ENCODE measurements at regions not wholly inside any gene's neighbourhood (a gene's known extent, or its start where the extent isn't known, plus 50 kb on each side); places are given as distances from the start of the nearest gene placed in this dataset.

- no peak overlapping the region for H3K4me3 ChIP-seq
- intact Hi-C loops (cut with DNase I) = no loop called here
These were observed 499.7 kb downstream of the COG6 start for GRCh38 chr13:40155201-40155600.

DNA sequence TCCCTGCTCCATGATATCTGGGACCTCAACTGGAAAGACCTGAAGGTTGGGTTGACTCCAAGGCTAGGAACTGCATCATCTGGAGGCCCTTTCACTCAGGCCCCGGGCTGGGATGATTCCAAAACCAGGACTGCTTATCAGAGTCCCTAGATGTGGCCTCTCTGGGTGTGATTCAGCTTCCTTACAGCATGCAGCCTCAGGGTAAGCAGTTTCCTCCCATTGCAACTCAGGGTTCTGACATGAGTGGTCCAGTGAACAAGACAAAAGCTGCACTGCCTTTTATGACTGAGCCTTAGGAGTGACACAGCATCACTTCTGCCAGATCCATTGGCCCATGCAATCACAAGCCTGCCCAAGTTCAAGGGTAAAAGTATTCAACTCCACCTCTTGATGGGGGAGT lies 502.8 kb downstream of the COG6 start:
- no peak overlapping the region for H3K27ac ChIP-seq
- no peak for DNase-seq
- no peaks in the 10 kb centered on the region for H3K27me3 ChIP-seq
- H3K9me3 ChIP-seq = no peaks in the 10 kb centered on the region
- intact Hi-C loops (cut with DNase I) = no loop called here
- H3K4me3 ChIP-seq = no peak overlapping the region
- TF ChIP-seq CTCF (IDR thresholded peaks at IDR 0.05) = no peak
- no peaks in the 10 kb centered on the region for H3K4me1 ChIP-seq
- H3K36me3 ChIP-seq = no peaks in the 10 kb centered on the region
- no peak overlapping the region for H3K9ac ChIP-seq (ENCODE audit: low read depth in 2 of 2, low read length in 2 of 2)

More at GRCh38 chr13:40155201-40155600, 499.7 kb downstream of the COG6 start:
- no peaks in the 10 kb centered on the region for H3K36me3 ChIP-seq
- H3K27ac ChIP-seq = no peak overlapping the region
- no peak for TF ChIP-seq CTCF (IDR thresholded peaks at IDR 0.05)
- H3K9ac ChIP-seq (ENCODE audit: low read depth in 2 of 2, low read length in 2 of 2) = no peak overlapping the region
- no peaks in the 10 kb centered on the region for H3K9me3 ChIP-seq
- H3K4me1 ChIP-seq = no peaks in the 10 kb centered on the region
- H3K27me3 ChIP-seq = no peaks in the 10 kb centered on the region
- no peak for DNase-seq

DNA sequence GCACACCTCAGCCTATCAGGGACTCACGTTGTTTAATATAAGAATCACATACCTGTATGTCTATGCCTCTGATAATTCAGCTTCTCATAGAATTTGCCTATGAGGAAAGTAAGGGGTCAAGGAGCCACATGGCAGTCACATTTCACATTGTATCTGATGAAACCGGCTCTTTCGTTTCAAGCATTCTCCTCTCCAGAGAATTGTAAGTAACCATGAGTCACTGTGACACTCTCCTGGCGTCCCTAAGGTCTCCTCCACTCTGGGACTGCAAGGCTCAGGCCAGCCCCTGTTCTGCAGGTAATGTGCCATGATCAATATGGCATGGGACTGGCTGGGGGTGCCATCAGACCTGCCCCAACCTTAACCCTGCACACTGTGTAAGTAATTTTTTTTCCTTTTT lies 503.3 kb downstream of the COG6 start:
- no peaks in the 10 kb centered on the region for H3K4me1 ChIP-seq
- intact Hi-C loops (cut with DNase I) = no loop called here
- H3K9ac ChIP-seq (ENCODE audit: low read depth in 2 of 2, low read length in 2 of 2) = no peak overlapping the region

DNA sequence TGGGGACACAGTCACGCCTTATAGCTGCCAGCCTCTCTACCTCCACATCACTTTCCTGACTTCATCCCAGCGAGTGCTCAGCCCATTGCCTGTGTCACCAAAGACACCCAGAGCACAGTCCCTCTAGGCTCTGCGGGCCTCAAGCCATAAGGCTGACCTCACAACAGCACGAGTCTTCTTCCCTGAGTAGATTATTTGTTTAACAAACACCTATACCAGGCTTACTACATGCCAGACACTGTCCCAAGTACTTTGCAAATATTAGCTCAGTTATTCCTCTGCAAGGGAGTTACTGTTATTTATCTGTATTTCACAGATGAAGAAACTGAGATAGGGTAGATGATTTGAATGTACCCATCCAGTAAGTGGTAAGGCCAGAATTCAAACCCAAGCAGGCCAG lies 504.3 kb downstream of the COG6 start:
- Histone ChIP-seq H3K27me3 (no peaks in the 10 kb centered on the region), H3K4me1 (no peaks in the 10 kb centered on the region), H3K9me3 (no peaks in the 10 kb centered on the region), H3K9ac (ENCODE audit: low read depth in 2 of 2, low read length in 2 of 2) (no peak overlapping the region), H3K36me3 (no peaks in the 10 kb centered on the region), H3K4me3 (no peak overlapping the region), H3K27ac (no peak overlapping the region)
- intact Hi-C loops (cut with DNase I) = no loop called here
- DNase-seq = no peak
- no peak for TF ChIP-seq CTCF (IDR thresholded peaks at IDR 0.05)

More for the DNA sequence above, 503.3 kb downstream of the COG6 start:
- TF ChIP-seq CTCF (IDR thresholded peaks at IDR 0.05) = no peak
- Histone ChIP-seq H3K36me3 (no peaks in the 10 kb centered on the region), H3K4me3 (no peak overlapping the region), H3K9me3 (no peaks in the 10 kb centered on the region), H3K27me3 (no peaks in the 10 kb centered on the region), H3K27ac (no peak overlapping the region)
- no peak for DNase-seq

DNA sequence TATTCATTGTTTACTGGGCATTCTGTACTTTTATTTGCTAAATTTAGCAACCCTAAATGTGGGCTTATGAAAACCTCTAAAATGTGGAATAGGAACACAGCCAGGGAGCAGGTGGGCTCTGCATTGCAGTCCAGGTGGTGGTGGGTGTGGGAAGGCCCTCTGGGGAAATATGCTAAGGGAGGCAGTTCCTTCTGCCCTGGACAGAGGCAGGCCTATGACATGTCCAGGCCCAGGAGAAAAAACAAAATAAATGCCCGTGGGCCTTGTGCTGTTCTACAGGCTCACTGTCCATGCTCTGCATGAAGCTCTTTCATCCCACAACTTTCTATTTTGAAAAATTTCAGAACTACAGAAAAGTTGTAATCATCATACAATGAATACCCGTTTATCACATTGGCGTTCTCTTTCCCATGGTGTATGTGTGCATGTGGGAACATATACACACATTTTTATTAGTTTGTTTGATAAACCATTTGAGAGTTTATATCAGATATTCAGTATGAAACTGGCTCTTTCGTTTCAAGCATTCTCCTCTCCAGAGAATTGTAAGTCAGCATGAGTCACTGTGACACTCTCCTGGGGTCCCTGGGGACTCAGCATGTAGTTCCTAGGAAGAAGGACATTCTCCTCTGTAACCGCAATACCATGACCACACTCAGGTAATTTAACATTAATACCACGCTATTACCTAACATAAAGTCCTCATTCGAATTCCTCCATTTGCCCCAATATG lies 505.3 kb downstream of the COG6 start:
- intact Hi-C loops (cut with DNase I) = no loop called here
- DNase-seq = no peak
- H3K27ac ChIP-seq = no peak overlapping the region

More for the DNA sequence above, 505.3 kb downstream of the COG6 start:
- Histone ChIP-seq H3K9ac (ENCODE audit: low read depth in 2 of 2, low read length in 2 of 2) (no peak overlapping the region), H3K4me3 (no peak overlapping the region), H3K9me3 (no peaks in the 10 kb centered on the region), H3K27me3 (no peaks in the 10 kb centered on the region), H3K36me3 (no peaks in the 10 kb centered on the region), H3K4me1 (no peaks in the 10 kb centered on the region)
- no peak for TF ChIP-seq CTCF (IDR thresholded peaks at IDR 0.05)

All from colonic mucosa (tissue), 4 donors.